WTC11 (cell line): ENCODE measurements at regions not wholly inside any gene's neighbourhood (a gene's known extent, or its start where the extent isn't known, plus 50 kb on each side); places are given as distances from the start of the nearest gene placed in this dataset.

Experiments
- ATAC-seq: fragments of 200-7000 bp; cut with Tn5 transposase; 2 replicates; pipeline ENCODE4 v1.10.0; 2021; ENCODE audit warnings: mild to moderate bottlenecking, moderate library complexity
- CTCF ChIA-PET: fragments of 300-600 bp; sonication (Branson Sonifier 250); formaldehyde crosslinking; loops from one replicate; lab custom pipeline; 2021; ENCODE audit warnings: antibody characterized with exemption; lab: Charles Lee
- POLR2A ChIA-PET: fragments of 350-600 bp; sonication (Branson Sonifier 250); formaldehyde crosslinking; loops from one replicate; lab custom pipeline; 2021; ENCODE audit warnings: antibody characterized with exemption; lab: Charles Lee
- DNase-seq: peaks from one replicate; pipeline ENCODE4 v3.0.0; 2021; ENCODE audit warnings: low spot score
- H3K27ac Mint-ChIP-seq: 2 replicates; pipeline ENCODE4 v1.8.0; 2021; ENCODE audit warnings: mixed read lengths
- H3K27me3 Mint-ChIP-seq: 2 replicates; pipeline ENCODE4 v1.8.0; 2021; ENCODE audit warnings: low read depth, mild to moderate bottlenecking, moderate library complexity, mixed read lengths
- H3K36me3 Mint-ChIP-seq: 2 replicates; pipeline ENCODE4 v1.8.0; 2021; ENCODE audit warnings: mixed read lengths
- H3K4me1 Mint-ChIP-seq: 2 replicates; pipeline ENCODE4 v1.8.0; 2022; ENCODE audit warnings: mixed read lengths
- H3K4me3 Mint-ChIP-seq: 2 replicates; pipeline ENCODE4 v1.8.0; 2021; ENCODE audit warnings: mild to moderate bottlenecking, moderate library complexity, mixed read lengths
- H3K9me3 Mint-ChIP-seq: 2 replicates; pipeline ENCODE4 v1.8.0; 2021; ENCODE audit warnings: mixed read lengths
- ATF1 ChIP-seq: sonication (generic); formaldehyde crosslinking; IDR thresholded peaks from 2 replicates; pipeline ENCODE4 v1.8.1; 2023; ENCODE audit warnings: mild to moderate bottlenecking, moderate library complexity, missing genetic modification reagents
- CREM ChIP-seq: sonication (generic); formaldehyde crosslinking; IDR thresholded peaks from 2 replicates; pipeline ENCODE4 v1.8.1; 2022; ENCODE audit warnings: mild to moderate bottlenecking, missing genetic modification reagents, moderate library complexity
- ESRRA ChIP-seq: sonication (generic); formaldehyde crosslinking; IDR thresholded peaks from 2 replicates; pipeline ENCODE4 v1.8.1; 2022; ENCODE audit warnings: mild to moderate bottlenecking, missing genetic modification reagents, borderline replicate concordance
- ETV6 ChIP-seq: sonication (generic); formaldehyde crosslinking; IDR thresholded peaks from 2 replicates; pipeline ENCODE4 v1.8.1; 2022; ENCODE audit warnings: mild to moderate bottlenecking, missing genetic modification reagents
- FOXP1 ChIP-seq: sonication (generic); formaldehyde crosslinking; IDR thresholded peaks from 2 replicates; pipeline ENCODE4 v1.8.0; 2022; ENCODE audit warnings: missing genetic modification reagents, mild to moderate bottlenecking, moderate library complexity, borderline replicate concordance
- GTF2I ChIP-seq: fragments of 250-450 bp; sonication (Bioruptor Pico); conservative IDR thresholded peaks from 2 replicates; pipeline ENCODE4 v1.4.0; 2021; ENCODE audit warnings: mild to moderate bottlenecking
- MAX ChIP-seq: sonication (generic); formaldehyde crosslinking; IDR thresholded peaks from 2 replicates; pipeline ENCODE4 v1.8.0; 2022; ENCODE audit warnings: mild to moderate bottlenecking, missing genetic modification reagents
- NFATC4 ChIP-seq: fragments of 250-450 bp; sonication (Bioruptor Pico); IDR thresholded peaks from 2 replicates; pipeline ENCODE4 v1.9.0; 2021; ENCODE audit warnings: mild to moderate bottlenecking
- OVOL2 ChIP-seq: fragments of 250-450 bp; sonication (Bioruptor Pico); IDR thresholded peaks from 2 replicates; pipeline ENCODE4 v1.9.0; 2021; ENCODE audit warnings: mild to moderate bottlenecking, borderline replicate concordance
- SMAD3 ChIP-seq: sonication (generic); formaldehyde crosslinking; IDR thresholded peaks from 2 replicates; pipeline ENCODE4 v1.8.0; 2022; ENCODE audit warnings: missing genetic modification reagents, mild to moderate bottlenecking, borderline replicate concordance
- SMAD4 ChIP-seq: sonication (generic); formaldehyde crosslinking; IDR thresholded peaks from 2 replicates; pipeline ENCODE4 v1.8.0; 2022; ENCODE audit warnings: mild to moderate bottlenecking, missing genetic modification reagents
- SP1 ChIP-seq: sonication (generic); formaldehyde crosslinking; conservative IDR thresholded peaks from 2 replicates; pipeline ENCODE4 v1.8.1; 2022; ENCODE audit warnings: missing genetic modification reagents
- ZNF138 ChIP-seq: sonication (generic); formaldehyde crosslinking; conservative IDR thresholded peaks from 2 replicates; pipeline ENCODE4 v1.8.1; 2022; ENCODE audit warnings: mild to moderate bottlenecking, moderate library complexity, missing genetic modification reagents
- ZNF232 ChIP-seq: sonication (generic); formaldehyde crosslinking; IDR thresholded peaks from 2 replicates; pipeline ENCODE4 v1.8.0; 2022; ENCODE audit warnings: mild to moderate bottlenecking, missing genetic modification reagents
- TF ChIP-seq, protein P1 (sequence below): sonication (generic); formaldehyde crosslinking; IDR thresholded peaks from 2 replicates; pipeline ENCODE4 v1.8.1; 2023; ENCODE audit warnings: mild to moderate bottlenecking, missing genetic modification reagents
- TF ChIP-seq, protein P2 (sequence below): sonication (generic); formaldehyde crosslinking; IDR thresholded peaks from 2 replicates; pipeline ENCODE4 v1.8.0; 2022; ENCODE audit warnings: mild to moderate bottlenecking, missing genetic modification reagents
- TF ChIP-seq, protein P3 (sequence below): fragments of 250-450 bp; sonication (Bioruptor Pico); IDR thresholded peaks from 2 replicates; pipeline ENCODE4 v1.9.0; 2021; ENCODE audit warnings: moderate library complexity, mild to moderate bottlenecking, inconsistent platforms, borderline replicate concordance

DNA sequence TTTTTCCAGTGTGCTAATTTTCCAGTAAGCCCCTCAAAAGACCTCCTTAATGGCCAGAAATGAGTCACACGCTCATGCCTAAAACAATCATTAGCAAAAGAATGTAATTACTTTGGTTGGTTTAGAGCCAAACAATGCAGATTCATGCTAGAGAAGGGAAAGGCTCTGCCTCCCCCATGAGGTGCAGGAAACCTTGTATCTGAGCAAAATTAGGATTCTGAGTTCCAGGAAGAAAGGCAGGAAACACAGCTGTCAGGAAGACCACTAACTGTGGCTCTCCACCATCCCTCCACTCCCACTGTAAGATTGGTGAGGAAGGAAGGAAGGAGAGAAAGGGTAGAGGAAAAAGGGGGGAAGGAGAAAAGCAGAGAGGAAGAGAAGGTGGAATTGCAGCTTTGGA lies 104.9 kb upstream of the DHX15 start:
- peaks cover 9% of the 10 kb centered on the region for H3K9me3 Mint-ChIP-seq
- CTCF ChIA-PET = interaction anchor here (1.2 to 3.4 kb wide), 7 partner anchors 8 to 300 kb away, joined by 3 to 25 read pairs (median 5); partner anchors contain the start of genes DHX15 and SOD3
- no peak overlapping the region for H3K4me3 Mint-ChIP-seq
- H3K27ac Mint-ChIP-seq = peak overlapping the region; percentile 84
- TF ChIP-seq ETV6 = peak; percentile 96
- TF ChIP-seq, protein P1, sequence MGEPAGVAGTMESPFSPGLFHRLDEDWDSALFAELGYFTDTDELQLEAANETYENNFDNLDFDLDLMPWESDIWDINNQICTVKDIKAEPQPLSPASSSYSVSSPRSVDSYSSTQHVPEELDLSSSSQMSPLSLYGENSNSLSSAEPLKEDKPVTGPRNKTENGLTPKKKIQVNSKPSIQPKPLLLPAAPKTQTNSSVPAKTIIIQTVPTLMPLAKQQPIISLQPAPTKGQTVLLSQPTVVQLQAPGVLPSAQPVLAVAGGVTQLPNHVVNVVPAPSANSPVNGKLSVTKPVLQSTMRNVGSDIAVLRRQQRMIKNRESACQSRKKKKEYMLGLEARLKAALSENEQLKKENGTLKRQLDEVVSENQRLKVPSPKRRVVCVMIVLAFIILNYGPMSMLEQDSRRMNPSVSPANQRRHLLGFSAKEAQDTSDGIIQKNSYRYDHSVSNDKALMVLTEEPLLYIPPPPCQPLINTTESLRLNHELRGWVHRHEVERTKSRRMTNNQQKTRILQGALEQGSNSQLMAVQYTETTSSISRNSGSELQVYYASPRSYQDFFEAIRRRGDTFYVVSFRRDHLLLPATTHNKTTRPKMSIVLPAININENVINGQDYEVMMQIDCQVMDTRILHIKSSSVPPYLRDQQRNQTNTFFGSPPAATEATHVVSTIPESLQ = no peak
- DNase-seq (no peak), ATAC-seq (peak; percentile 26)
- peaks cover 2% of the 10 kb centered on the region; the same call in 1 of the 2 replicates for H3K27me3 Mint-ChIP-seq
- POLR2A ChIA-PET = no interaction called here
- peaks cover 36% of the 10 kb centered on the region for H3K4me1 Mint-ChIP-seq
- H3K36me3 Mint-ChIP-seq = peaks cover 5% of the 10 kb centered on the region

- TF ChIP-seq OVOL2 (CRISPR knock-in tag) (no peak), ZNF232 (CRISPR knock-in tag) (no peak), SMAD4 (CRISPR knock-in tag) (no peak), FOXP1 (CRISPR knock-in tag) (no peak), CREM (CRISPR knock-in tag) (no peak), MAX (CRISPR knock-in tag) (no peak)
- TF ChIP-seq, protein P2, sequence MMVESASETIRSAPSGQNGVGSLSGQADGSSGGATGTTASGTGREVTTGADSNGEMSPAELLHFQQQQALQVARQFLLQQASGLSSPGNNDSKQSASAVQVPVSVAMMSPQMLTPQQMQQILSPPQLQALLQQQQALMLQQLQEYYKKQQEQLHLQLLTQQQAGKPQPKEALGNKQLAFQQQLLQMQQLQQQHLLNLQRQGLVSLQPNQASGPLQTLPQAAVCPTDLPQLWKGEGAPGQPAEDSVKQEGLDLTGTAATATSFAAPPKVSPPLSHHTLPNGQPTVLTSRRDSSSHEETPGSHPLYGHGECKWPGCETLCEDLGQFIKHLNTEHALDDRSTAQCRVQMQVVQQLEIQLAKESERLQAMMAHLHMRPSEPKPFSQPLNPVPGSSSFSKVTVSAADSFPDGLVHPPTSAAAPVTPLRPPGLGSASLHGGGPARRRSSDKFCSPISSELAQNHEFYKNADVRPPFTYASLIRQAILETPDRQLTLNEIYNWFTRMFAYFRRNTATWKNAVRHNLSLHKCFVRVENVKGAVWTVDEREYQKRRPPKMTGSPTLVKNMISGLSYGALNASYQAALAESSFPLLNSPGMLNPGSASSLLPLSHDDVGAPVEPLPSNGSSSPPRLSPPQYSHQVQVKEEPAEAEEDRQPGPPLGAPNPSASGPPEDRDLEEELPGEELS = no peak
- H3K4me1 Mint-ChIP-seq = peaks cover 36% of the 10 kb centered on the region
- peaks cover 5% of the 10 kb centered on the region for H3K36me3 Mint-ChIP-seq
- DNase-seq (no peak), ATAC-seq (no peak)
- peaks cover 9% of the 10 kb centered on the region for H3K9me3 Mint-ChIP-seq
- CTCF ChIA-PET = interaction anchor here (1.3 to 3.4 kb wide), 5 partner anchors 9 to 298 kb away, joined by 3 to 25 read pairs (median 3); partner anchors contain the start of gene SOD3
- no peak overlapping the region for H3K4me3 Mint-ChIP-seq
- POLR2A ChIA-PET = no interaction called here
- H3K27me3 Mint-ChIP-seq = peaks cover 2% of the 10 kb centered on the region; the same call in 1 of the 2 replicates
- H3K27ac Mint-ChIP-seq = no peak overlapping the region
These were observed 104.9 kb upstream of the SOD3 start for GRCh38 chr4:24690436-24690835.

DNA sequence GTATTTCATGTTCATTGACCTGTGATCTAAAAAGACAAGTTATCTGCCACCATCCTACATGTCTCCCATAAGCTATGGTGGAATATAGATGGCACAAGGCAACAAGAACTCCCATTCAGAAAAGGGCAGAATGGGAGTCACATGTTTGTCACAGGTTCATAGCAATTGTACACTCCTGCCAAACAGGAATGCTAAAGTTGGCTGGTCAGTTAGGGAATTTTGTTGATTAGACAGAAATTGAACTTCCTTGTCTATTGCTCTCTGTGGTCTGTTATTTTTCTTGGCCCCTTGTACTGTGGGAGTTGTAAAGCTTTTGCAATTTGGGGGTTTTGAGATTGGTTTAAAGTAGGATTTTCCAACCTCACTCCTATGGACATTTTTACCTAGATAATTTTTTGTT lies 101.7 kb upstream of the SOD3 start:
- POLR2A ChIA-PET = no interaction called here
- TF ChIP-seq ATF1 (CRISPR knock-in tag) (no peak), SMAD3 (CRISPR knock-in tag) (no peak), NFATC4 (CRISPR knock-in tag) (no peak)
- TF ChIP-seq, protein P3, sequence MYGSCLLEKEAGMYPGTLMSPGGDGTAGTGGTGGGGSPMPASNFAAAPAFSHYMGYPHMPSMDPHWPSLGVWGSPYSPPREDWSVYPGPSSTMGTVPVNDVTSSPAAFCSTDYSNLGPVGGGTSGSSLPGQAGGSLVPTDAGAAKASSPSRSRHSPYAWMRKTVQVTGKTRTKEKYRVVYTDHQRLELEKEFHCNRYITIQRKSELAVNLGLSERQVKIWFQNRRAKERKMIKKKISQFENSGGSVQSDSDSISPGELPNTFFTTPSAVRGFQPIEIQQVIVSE (CRISPR knock-in tag) = no peak
- ATAC-seq (no peak), DNase-seq (no peak)
- Mint-ChIP-seq H3K4me1 (peaks cover 18% of the 10 kb centered on the region), H3K27me3 (no peaks in the 10 kb centered on the region; the same call in 1 of the 2 replicates), H3K9me3 (peaks cover 9% of the 10 kb centered on the region), H3K36me3 (peaks cover 5% of the 10 kb centered on the region), H3K27ac (no peak overlapping the region), H3K4me3 (no peak overlapping the region)
- CTCF ChIA-PET = no interaction called here

- no peak overlapping the region for H3K4me3 Mint-ChIP-seq
- CTCF ChIA-PET = no interaction called here
- TF ChIP-seq ESRRA (no peak), GTF2I (no peak), SP1 (no peak), ZNF138 (CRISPR knock-in tag) (no peak)
- H3K9me3 Mint-ChIP-seq = no peaks in the 10 kb centered on the region
- H3K36me3 Mint-ChIP-seq = no peaks in the 10 kb centered on the region
- H3K27me3 Mint-ChIP-seq = 0 out of 2 replicates have a peak, but pooled peaks cover under 1% of the 10 kb centered on the region
- DNase-seq (no peak), ATAC-seq (no peak)
- peaks cover 15% of the 10 kb centered on the region for H3K4me1 Mint-ChIP-seq
- POLR2A ChIA-PET = no interaction called here
- H3K27ac Mint-ChIP-seq = no peak overlapping the region
These were observed 95.3 kb upstream of the SOD3 start for GRCh38 chr4:24700118-24700517.
